ENCODE measurements at regions not wholly inside any gene's neighbourhood (a gene's known extent, or its start where the extent isn't known, plus 50 kb on each side); places are given as distances from the start of the nearest gene placed in this dataset.
"Not testable (repeated sequence)": the region's sequence is repeated elsewhere in the genome, so short reads cannot be mapped to it uniquely, and the experiment has no call there.

DNA sequence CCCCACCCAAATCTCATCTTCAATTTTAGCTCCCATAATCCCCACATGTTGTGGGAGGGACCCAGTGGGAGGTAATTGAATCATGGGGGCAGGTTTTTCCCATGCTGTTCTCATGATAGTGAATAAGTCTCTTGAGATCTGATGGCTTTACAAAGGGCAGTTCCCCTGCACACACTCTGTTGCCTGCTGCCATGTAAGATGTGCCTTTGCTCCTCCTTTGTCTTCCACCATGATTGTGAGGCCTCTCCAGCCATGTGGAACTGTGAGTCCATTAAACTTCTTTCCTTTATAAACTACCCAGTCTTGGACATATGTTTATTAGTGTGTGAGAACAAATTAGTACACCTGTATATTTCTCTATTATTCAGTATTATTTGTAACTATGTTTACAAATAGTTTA, 1283.3 kb upstream of the MIR17HG start:
- not testable (repeated sequence) for DNase-seq (ENCODE audit: low read depth in 2 of 2)

DNA sequence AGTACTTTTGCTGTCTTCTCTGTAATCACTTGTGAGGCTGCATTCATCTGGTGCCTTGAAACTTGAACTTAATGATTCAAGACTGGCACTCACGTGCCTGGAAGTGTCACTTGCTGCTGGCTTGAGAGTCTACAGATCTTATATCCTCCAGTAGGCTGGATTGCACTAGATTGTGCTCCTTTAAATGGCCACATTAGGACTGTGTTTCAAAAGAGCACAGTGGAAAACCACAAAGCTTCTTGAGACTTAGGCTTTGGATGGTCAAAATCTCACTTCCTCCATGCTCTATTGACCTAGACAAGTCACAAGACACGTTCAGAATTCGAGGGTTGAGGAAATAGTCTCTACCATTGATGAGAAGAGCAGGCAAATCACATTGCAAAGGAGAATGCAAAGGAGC, 1278.8 kb upstream of the MIR17HG start:
- DNase-seq (ENCODE audit: low read depth in 2 of 2): no peak

- DNase-seq (ENCODE audit: low read depth in 2 of 2): no peak
Measured at GRCh38 chr13:90070362-90070761, 1277.1 kb upstream of the MIR17HG start.

DNA sequence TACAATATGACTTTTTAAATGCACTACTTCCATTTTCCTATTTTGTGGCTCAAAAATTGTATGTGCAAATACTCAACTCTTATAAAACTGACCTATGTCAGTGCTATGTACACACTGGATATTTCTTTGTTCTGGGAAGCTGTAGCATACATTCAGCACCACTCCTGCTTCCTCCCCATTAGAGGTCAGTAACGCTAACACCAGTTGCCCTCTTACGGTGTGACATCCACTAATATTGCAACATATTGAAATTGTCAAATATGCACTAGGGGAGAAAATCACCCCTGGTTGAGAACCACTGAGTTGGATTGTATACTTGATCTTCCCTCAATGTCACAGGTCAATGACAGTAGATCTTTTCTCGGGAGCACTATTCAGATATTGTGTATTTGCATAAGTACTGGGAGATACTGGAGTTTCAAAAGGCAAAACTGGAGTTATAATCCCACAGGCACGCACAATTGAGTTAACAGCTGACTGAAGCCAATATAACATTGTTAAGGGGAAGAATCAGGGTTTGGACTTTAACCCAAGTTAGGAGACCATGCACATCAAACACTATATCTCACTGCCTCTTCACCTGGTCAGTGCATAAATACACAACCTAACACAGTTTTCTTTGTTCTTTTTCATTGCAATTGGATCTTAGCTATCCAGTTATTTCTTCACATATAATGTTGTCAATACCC, 1276.5 kb upstream of the MIR17HG start:
- no peak for DNase-seq (ENCODE audit: low read depth in 2 of 2)

GRCh38 chr13:90084684-90085290, 1262.7 kb upstream of the MIR17HG start:
- DNase-seq (ENCODE audit: low read depth in 2 of 2): no peak

GRCh38 chr13:90089051-90089450, 1258.4 kb upstream of the MIR17HG start:
- DNase-seq (ENCODE audit: low read depth in 2 of 2): no peak

DNA sequence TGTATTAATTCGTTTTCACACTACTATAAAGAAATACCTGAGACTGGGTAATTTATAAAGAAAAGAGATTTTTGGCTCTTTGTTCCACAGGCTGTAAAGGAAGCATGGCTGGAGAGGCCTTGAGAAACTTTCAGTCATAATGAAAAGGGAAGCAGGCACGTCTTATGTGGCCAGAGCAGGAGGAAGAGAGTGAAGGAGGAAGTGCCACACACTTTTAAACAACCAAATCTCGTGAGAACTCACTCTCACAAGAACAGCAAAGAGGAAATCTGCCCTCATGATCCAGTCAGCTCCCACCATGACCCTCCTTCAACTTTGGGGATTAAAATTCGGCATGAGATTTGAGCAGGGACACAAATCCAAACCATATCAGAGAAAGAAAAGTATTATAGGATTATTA, 1255.9 kb upstream of the MIR17HG start:
- DNase-seq (ENCODE audit: low read depth in 2 of 2): no peak

DNA sequence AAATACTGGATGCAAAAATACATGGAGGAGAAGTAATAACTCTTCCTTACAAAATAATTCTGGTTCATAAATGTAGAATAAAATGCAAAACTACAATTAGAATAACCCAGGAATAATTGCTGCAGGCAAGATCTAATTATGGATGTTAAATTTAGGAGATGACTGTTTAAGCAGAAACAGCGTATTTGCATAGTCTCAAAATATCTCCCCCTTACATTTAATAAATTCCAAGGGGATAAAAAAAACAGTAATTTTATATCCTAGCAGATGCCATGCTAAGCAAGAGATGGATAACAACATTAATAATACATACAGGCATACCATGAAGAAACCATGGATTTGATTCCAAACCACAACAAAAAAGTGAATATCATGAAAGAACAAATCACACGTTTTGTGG, 1253.1 kb upstream of the MIR17HG start:
- no peak for DNase-seq (ENCODE audit: low read depth in 2 of 2)

- no peak for DNase-seq (ENCODE audit: low read depth in 2 of 2)
Measured at GRCh38 chr13:90098577-90098976, 1248.9 kb upstream of the MIR17HG start.

- no peak for DNase-seq (ENCODE audit: low read depth in 2 of 2)
Measured at GRCh38 chr13:90099847-90100246, 1247.6 kb upstream of the MIR17HG start.

GRCh38 chr13:90103099-90103784, 1244.2 kb upstream of the MIR17HG start:
- no peak for DNase-seq (ENCODE audit: low read depth in 2 of 2)

DNA sequence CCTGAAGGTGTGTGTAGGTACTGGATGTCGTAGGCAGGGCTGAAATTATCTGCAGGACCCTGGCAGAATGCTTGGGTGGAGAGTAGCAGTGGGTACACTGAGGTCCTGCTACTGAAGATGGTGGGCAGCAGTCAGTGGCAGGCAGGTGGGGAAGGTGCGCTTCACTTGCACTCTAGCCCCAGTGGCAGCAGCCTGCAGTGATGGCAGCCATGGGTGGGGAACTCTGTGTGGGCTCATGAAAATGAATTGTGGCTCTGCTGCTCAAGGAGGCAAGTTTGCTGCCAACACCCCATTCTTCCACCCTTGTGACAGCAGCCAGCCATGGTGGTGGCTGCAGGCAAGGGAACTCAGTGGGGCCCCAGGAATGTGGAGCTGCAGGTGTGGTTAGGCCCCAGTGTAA, 1242.7 kb upstream of the MIR17HG start:
- DNase-seq (ENCODE audit: low read depth in 2 of 2): no peak

DNA sequence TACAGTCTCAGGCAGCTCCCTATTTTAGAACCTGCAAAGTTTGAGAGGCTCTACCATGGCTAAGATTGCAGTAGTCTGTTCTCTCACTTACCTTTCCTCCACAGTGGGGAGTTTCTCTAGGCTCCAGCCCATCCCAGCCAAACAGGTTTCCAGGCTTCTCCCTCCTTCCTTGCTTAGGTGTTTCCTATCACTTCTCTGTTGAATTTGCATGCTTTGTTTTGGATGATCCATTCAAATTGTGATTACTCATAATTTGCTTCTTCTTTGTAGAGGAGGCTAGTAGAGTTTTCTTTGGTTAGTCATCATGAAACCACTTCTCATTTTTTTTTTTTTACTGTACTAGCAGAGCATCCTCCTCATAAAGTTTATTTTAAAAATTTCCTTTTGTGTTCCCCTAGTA, 1242.2 kb upstream of the MIR17HG start:
- no peak for DNase-seq (ENCODE audit: low read depth in 2 of 2)

- DNase-seq (ENCODE audit: low read depth in 2 of 2): no peak
Measured at GRCh38 chr13:90105849-90106496, 1241.5 kb upstream of the MIR17HG start.

- no peak for DNase-seq (ENCODE audit: low read depth in 2 of 2)
Measured at GRCh38 chr13:90107661-90108060, 1239.8 kb upstream of the MIR17HG start.

DNA sequence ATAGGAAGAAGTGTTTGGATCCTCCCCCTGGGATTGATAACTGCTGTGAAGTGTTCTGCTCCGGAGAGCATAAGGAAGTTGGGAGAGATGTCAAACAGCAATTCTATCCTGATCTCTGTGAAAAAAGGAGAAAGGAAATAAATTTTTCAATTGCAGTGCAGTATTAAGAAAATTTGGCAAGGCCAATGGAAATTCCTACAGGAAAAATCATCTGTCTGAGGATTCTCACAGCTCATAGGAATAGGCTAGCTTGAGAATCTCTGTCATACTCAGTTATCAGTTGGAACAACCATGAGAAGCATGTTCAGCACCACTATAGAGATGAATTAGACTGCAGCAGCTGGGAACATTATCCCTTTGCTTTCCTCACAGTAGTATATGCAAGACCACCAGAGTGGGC, 1238.9 kb upstream of the MIR17HG start:
- no peak for DNase-seq (ENCODE audit: low read depth in 2 of 2)

DNA sequence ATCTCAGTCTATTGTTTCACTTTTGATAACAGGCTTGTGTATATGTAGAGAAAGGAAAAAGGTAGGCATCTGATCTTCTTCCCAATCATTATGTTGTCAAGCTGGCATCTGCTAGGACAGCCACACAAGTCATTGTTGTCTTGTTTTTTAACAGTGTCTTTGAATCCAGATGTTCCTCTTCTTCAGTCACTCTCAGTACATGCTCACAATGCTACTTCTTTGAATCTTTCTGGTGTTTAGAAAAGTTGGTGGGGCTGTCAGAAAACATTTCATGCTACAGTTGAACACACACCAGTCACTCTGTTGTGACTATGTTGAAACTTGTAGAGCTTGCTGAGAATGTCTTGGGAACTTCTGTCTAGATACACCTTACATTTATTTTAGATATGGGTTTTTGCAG, 1231.4 kb upstream of the MIR17HG start:
- DNase-seq (ENCODE audit: low read depth in 2 of 2): no peak

DNA sequence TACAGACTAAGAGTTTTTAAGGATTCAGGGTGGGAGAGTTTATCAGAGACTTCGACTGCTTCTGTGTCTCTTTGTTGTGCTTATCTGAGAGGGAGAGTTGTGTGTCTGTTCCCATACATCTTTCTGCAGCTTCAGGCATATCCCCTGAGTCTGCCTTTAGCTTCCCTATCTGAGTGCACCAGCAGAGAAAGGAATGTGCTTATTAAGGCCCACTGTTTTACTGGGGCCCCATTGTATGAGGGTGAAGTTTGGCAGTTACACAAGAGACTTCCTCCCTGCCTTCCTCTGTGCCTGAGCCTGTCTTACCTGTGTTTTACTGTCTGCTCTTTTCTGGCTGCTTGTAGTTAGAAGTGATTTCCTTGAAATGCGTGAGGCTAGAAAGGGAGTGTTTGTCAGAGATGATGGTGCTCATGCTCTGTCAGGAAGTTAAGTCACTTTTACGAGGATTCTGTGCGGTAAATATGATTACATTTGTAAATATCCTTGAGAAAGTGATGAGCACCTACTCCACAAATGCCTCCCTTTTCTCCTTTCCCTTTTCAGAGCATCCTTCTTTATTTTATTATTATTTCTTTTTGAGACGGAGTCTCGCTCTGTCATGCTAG, 1228.9 kb upstream of the MIR17HG start:
- no peak for DNase-seq (ENCODE audit: low read depth in 2 of 2)

GRCh38 chr13:90120026-90120425, 1227.5 kb upstream of the MIR17HG start:
- DNase-seq (ENCODE audit: low read depth in 2 of 2): no peak

- DNase-seq (ENCODE audit: low read depth in 2 of 2): no peak
Measured at GRCh38 chr13:90121784-90122183, 1225.7 kb upstream of the MIR17HG start.

GRCh38 chr13:90122531-90122930, 1225.0 kb upstream of the MIR17HG start:
- DNase-seq (ENCODE audit: low read depth in 2 of 2): no peak

GRCh38 chr13:90135558-90135957, 1211.9 kb upstream of the MIR17HG start:
- no peak for DNase-seq (ENCODE audit: low read depth in 2 of 2)

Data from activated CD4-positive, alpha-beta T cell treated with anti-CD3 and anti-CD28 coated beads for 24 hours (primary cell).